ENCODE measurements at regions not wholly inside any gene's neighbourhood (a gene's known extent, or its start where the extent isn't known, plus 50 kb on each side); places are given as distances from the start of the nearest gene placed in this dataset.

GRCh38 chr2:161103451-161103831 is 56.8 kb upstream of the TANK start:
- Histone ChIP-seq H3K9me3 (ENCODE audit: low read length) (no peaks in the 10 kb centered on the region), H3K27me3 (ENCODE audit: insufficient read depth, low read length) (no peaks in the 10 kb centered on the region), H4K20me1 (ENCODE audit: insufficient read depth, low read length) (no peaks in the 10 kb centered on the region), H3K9me2 (ENCODE audit: low read depth, low read length) (no peaks in the 10 kb centered on the region), H3K27ac (ENCODE audit: low read depth, low read length, poor library complexity, severe bottlenecking) (no peak overlapping the region), H3K4me3 (ENCODE audit: low read depth, low read length, poor library complexity, severe bottlenecking) (no peak overlapping the region), H3K4me2 (ENCODE audit: low read length) (no peak overlapping the region), H3K9ac (ENCODE audit: low read length) (no peak overlapping the region), H3K4me1 (ENCODE audit: insufficient read depth, low read length, severe bottlenecking) (no peaks in the 10 kb centered on the region), H2AFZ (ENCODE audit: low read length) (no peak overlapping the region), H3K79me2 (ENCODE audit: insufficient read depth, low read length) (no peaks in the 10 kb centered on the region), H3F3A (ENCODE audit: insufficient read depth, low read length) (no peaks in the 10 kb centered on the region), H3K36me3 (ENCODE audit: insufficient read depth, low read length) (no peaks in the 10 kb centered on the region)
- TF ChIP-seq EZH2 (IDR thresholded peaks at IDR 0.05; ENCODE audit: borderline replicate concordance, low read length) (no peak), CTCF (IDR thresholded peaks at IDR 0.05; ENCODE audit: low read length) (no peak)

GRCh38 chr2:161104054-161104553 is 56.1 kb upstream of the TANK start:
- Histone ChIP-seq H3K4me1 (ENCODE audit: insufficient read depth, low read length, severe bottlenecking) (no peaks in the 10 kb centered on the region), H3K4me3 (ENCODE audit: low read depth, low read length, poor library complexity, severe bottlenecking) (no peak overlapping the region), H3K79me2 (ENCODE audit: insufficient read depth, low read length) (no peaks in the 10 kb centered on the region), H3K9me2 (ENCODE audit: low read depth, low read length) (no peaks in the 10 kb centered on the region), H3K9me3 (ENCODE audit: low read length) (no peaks in the 10 kb centered on the region), H3K36me3 (ENCODE audit: insufficient read depth, low read length) (no peaks in the 10 kb centered on the region), H3K27ac (ENCODE audit: low read depth, low read length, poor library complexity, severe bottlenecking) (no peak overlapping the region), H3K9ac (ENCODE audit: low read length) (no peak overlapping the region), H3K27me3 (ENCODE audit: insufficient read depth, low read length) (no peaks in the 10 kb centered on the region), H3K4me2 (ENCODE audit: low read length) (no peak overlapping the region), H2AFZ (ENCODE audit: low read length) (no peak overlapping the region), H3F3A (ENCODE audit: insufficient read depth, low read length) (no peaks in the 10 kb centered on the region), H4K20me1 (ENCODE audit: insufficient read depth, low read length) (no peaks in the 10 kb centered on the region)
- TF ChIP-seq CTCF (IDR thresholded peaks at IDR 0.05; ENCODE audit: low read length) (no peak), EZH2 (IDR thresholded peaks at IDR 0.05; ENCODE audit: borderline replicate concordance, low read length) (no peak)

DNA sequence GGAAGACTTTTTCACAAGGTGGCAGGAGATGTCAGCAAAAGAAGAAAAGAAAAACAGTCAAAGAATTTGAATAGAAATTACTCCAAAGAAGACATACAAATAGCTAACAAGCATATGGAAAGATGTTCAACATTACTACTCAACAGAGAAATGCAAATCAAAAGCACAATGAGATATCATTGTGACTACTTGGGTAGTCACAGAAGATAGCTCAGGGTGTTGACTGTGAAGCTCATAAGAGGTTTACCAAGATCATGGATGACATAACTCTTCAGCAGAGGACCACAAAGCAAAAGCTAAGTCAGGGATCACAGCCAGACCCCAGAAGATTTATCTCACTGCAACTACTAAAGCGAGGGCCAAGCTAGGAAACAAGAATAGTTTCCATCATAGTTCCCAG is 53.0 kb upstream of the TANK start:
- Histone ChIP-seq H3K9me2 (ENCODE audit: low read depth, low read length) (no peaks in the 10 kb centered on the region), H2AFZ (ENCODE audit: low read length) (no peak overlapping the region), H3K4me2 (ENCODE audit: low read length) (no peak overlapping the region), H3K36me3 (ENCODE audit: insufficient read depth, low read length) (no peaks in the 10 kb centered on the region), H3K27me3 (ENCODE audit: insufficient read depth, low read length) (no peaks in the 10 kb centered on the region), H3K9ac (ENCODE audit: low read length) (no peak overlapping the region), H3K4me1 (ENCODE audit: insufficient read depth, low read length, severe bottlenecking) (no peaks in the 10 kb centered on the region), H3K9me3 (ENCODE audit: low read length) (no peaks in the 10 kb centered on the region), H3K27ac (ENCODE audit: low read depth, low read length, poor library complexity, severe bottlenecking) (no peak overlapping the region), H4K20me1 (ENCODE audit: insufficient read depth, low read length) (no peaks in the 10 kb centered on the region), H3F3A (ENCODE audit: insufficient read depth, low read length) (no peaks in the 10 kb centered on the region), H3K4me3 (ENCODE audit: low read depth, low read length, poor library complexity, severe bottlenecking) (no peak overlapping the region), H3K79me2 (ENCODE audit: insufficient read depth, low read length) (no peaks in the 10 kb centered on the region)
- TF ChIP-seq EZH2 (IDR thresholded peaks at IDR 0.05; ENCODE audit: borderline replicate concordance, low read length) (no peak), CTCF (IDR thresholded peaks at IDR 0.05; ENCODE audit: low read length) (no peak)
